Small intestine (tissue), 7 donors: ENCODE measurements at regions not wholly inside any gene's neighbourhood (a gene's known extent, or its start where the extent isn't known, plus 50 kb on each side); places are given as distances from the start of the nearest gene placed in this dataset.

Experiments used
- DNase-seq, 2 donors: peaks; one replicate each; pipeline versions ENCODE4 v3.0.0 to v3.0.0-alpha.2; 2013
- FAIRE-seq: peaks from 2 replicates; lab custom pipeline; 2012; peaks lifted over from hg19 to GRCh38; lab: Jason Lieb, UNC
- H3K27ac ChIP-seq, 3 donors: one replicate each; pipeline ENCODE4 v1.5.1; 2013; ENCODE audit warnings: low read length in 2 of 3, mild to moderate bottlenecking in 2 of 3, control low read depth in 1 of 3, inconsistent platforms in 1 of 3, low read depth in 1 of 3, moderate library complexity in 1 of 3
- H3K27me3 ChIP-seq, 3 donors: one replicate each; pipeline ENCODE4 v1.6.1; 2013; ENCODE audit warnings: low read length in 3 of 3, inconsistent platforms in 1 of 3; ENCODE audit not compliant: control insufficient read depth in 3 of 3, insufficient read depth in 3 of 3
- H3K36me3 ChIP-seq, 3 donors: one replicate each; pipeline ENCODE4 v1.6.1; 2013; ENCODE audit warnings: low read length in 3 of 3, inconsistent platforms in 1 of 3, low read depth in 1 of 3, mild to moderate bottlenecking in 1 of 3, moderate library complexity in 1 of 3; ENCODE audit not compliant: control insufficient read depth in 3 of 3, insufficient read depth in 2 of 3
- H3K4me1 ChIP-seq, 3 donors: one replicate each; pipeline ENCODE4 v1.6.1; 2013; ENCODE audit warnings: low read length in 2 of 3, inconsistent platforms in 1 of 3, low read depth in 1 of 3, mild to moderate bottlenecking in 1 of 3, moderate library complexity in 1 of 3; ENCODE audit not compliant: control insufficient read depth in 3 of 3, insufficient read depth in 2 of 3
- H3K4me3 ChIP-seq, 3 donors: one replicate each; pipeline ENCODE4 v1.5.1; 2013; ENCODE audit warnings: low read length in 3 of 3, control low read depth in 1 of 3, inconsistent platforms in 1 of 3, low read depth in 1 of 3, mild to moderate bottlenecking in 1 of 3, moderate library complexity in 1 of 3
- H3K9me3 ChIP-seq, 2 donors: one replicate each; pipeline ENCODE4 v1.6.1; 2013; ENCODE audit warnings: low read depth in 1 of 2, low read length in 1 of 2; ENCODE audit not compliant: control insufficient read depth in 2 of 2, insufficient read depth in 1 of 2
- WGBS, 3 donors: extraction: QIAGEN DNeasy Blood & Tissue Kit; methylation state at CpG; one replicate each; pipeline ENCODE4 v1.1.7; 2013; 5-methylcytosine and 5-hydroxymethylcytosine counted together
- donor health status: healthy with polysubstance abuse.
- donor health status: control.
- donor health status: control.
- donor health status: Bipolar disorder and iron deficiency.
- donor health status: healthy.

DNA sequence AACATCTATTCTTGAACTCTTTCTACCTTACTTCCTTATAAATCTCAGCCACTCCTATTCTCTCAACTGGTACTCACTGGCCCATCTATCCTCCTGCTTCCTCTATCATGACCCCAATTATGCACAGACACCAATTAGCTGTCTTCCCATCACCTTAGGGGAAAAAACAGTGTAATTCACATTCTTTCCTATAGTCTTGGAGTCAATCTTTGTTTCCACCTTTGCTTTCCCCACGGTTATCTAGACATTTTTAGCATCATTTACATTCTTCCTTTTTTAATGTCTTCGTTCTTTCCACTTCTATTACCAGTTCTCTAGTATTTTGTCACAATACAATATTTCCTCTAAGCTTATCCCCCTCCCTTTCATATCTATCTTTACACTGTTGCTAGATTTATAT lies 449.4 kb downstream of the TMEM38B start:
- Histone ChIP-seq H3K4me1 (no peaks in the 10 kb centered on the region), H3K4me3 (no peak overlapping the region), H3K36me3 (no peaks in the 10 kb centered on the region), H3K9me3 (no peaks in the 10 kb centered on the region), H3K27me3 (no peaks in the 10 kb centered on the region), H3K27ac (no peak overlapping the region)
- 61 to 72% (median 67%) methylated on average over 2 of the region's 2 CpGs for WGBS, 3 donors
- FAIRE-seq, result no peak
- no peak for DNase-seq

DNA sequence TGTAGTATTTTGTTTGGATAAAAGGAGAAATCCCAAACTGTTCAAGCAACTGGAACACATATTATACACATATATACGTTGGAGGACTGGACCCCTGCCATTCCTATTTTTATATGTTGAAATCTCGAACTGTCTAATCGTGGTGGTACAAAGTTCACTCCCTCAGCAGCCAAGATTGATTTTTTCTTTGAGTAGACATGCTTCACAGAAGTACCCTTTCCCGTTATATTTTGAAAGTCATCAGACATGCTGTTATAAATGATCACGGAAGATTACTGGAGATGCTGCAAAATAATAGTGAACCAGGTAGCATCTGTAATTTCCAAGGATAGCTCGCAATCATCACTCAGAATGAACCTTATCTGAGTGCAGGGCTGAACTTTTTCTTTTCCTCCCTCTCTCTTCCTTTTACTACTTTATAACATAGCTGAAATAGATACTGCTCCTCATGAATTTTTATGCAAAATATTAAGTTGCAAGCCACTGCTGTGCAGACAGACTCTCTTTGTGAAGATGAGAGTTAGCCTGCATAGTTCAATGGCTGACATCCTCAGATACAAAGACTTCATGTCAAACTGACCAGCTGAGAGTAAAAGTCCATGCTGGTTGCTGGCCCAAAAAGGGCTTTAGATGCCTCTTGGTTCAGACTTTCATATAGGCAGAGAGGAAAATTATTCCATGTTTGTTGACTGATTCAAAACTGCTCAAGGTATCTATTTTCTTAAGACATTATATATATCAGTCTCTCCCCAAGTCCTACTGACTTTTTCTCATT lies 451.9 kb downstream of the TMEM38B start:
- FAIRE-seq (no peak), DNase-seq (no peak)
- no peaks in the 10 kb centered on the region for H3K9me3 ChIP-seq
- no peak overlapping the region for H3K4me3 ChIP-seq
- no peaks in the 10 kb centered on the region for H3K4me1 ChIP-seq
- 38 to 61% (median 43%) methylated on average over 6 of the region's 6 CpGs for WGBS, 3 donors
- no peaks in the 10 kb centered on the region for H3K27me3 ChIP-seq
- H3K36me3 ChIP-seq, result no peaks in the 10 kb centered on the region
- H3K27ac ChIP-seq, result no peak overlapping the region

DNA sequence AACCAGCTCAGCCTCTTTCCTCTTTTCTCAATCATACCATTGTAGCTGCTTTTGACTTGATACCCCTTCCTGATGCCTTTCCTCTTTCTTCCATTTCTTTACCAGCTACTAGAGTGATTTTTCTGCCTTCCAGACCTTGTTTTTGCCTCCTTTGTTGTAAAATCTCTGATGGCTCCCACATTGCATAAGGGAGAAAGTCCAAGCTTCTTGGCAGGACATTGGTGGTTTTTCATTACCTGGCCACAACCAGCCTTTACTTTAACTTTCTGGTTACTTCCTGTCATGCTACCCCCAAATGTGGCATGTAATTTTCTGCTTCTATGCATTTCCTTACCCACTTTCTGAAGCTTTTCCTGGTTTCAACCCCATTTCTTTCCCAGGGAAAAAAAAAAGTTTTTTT lies 452.5 kb downstream of the TMEM38B start:
- DNase-seq (no peak), FAIRE-seq (no peak)
- no peaks in the 10 kb centered on the region for H3K36me3 ChIP-seq
- no peaks in the 10 kb centered on the region for H3K4me1 ChIP-seq
- no peaks in the 10 kb centered on the region for H3K9me3 ChIP-seq
- no peak overlapping the region for H3K27ac ChIP-seq
- no peak overlapping the region for H3K4me3 ChIP-seq
- no peaks in the 10 kb centered on the region for H3K27me3 ChIP-seq

DNA sequence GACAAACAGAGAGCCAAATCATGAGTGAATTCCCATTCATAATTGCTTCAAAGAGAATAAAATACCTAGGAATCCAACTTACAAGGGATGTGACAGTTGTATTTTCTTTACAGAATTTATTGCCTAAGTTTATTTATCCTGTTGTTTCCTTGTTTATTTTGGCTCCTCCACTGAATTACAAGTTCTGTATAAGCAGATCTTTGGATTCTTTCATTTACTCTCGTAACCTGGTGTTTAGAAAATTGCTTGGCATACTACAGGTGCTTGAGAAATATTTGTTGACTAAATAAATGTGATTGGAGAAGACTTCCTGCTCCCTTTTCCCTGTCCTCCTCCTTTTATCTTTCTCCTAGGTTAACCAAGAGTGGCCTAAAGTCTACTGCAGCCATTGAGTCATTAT lies 455.6 kb downstream of the TMEM38B start:
- WGBS, 3 donors, result 14 to 39% (median 20%) methylated on average over 1 of the region's 1 CpG
- no peak for FAIRE-seq

DNA sequence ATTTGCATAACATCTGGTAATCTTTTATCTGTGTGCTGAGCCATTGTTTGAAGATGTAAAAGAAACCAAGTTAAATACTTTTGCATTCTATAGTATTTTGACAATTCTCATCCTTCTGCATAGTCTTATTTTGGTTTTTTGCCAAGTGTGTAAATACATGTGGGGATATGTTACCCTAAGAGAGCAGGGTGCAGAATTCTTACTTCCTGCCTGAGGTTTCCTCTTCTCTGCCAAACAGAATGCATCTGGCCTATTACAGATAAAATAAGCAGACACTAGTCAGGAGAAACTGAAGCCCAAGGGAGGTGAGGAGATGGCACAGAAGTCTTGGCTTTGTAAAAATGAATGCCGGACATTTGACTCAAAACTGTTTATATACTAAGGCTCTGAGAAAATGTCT lies 462.1 kb downstream of the TMEM38B start:
- H3K36me3 ChIP-seq, result no peaks in the 10 kb centered on the region
- H3K27ac ChIP-seq, result no peak overlapping the region
- no peaks in the 10 kb centered on the region for H3K27me3 ChIP-seq
- FAIRE-seq, result no peak
- H3K4me3 ChIP-seq, result no peak overlapping the region
- WGBS, 3 donors, result 36 to 71% (median 65%) methylated on average over 1 of the region's 1 CpG
- no peak for DNase-seq
- no peaks in the 10 kb centered on the region for H3K4me1 ChIP-seq
- H3K9me3 ChIP-seq, result peaks cover 0 to 2% of the 10 kb centered on the region in 2 donors

More for the DNA sequence above, 455.6 kb downstream of the TMEM38B start:
- no peaks in the 10 kb centered on the region for H3K4me1 ChIP-seq
- H3K9me3 ChIP-seq, result no peaks in the 10 kb centered on the region
- no peak overlapping the region for H3K27ac ChIP-seq
- no peak overlapping the region for H3K4me3 ChIP-seq
- no peaks in the 10 kb centered on the region for H3K36me3 ChIP-seq
- DNase-seq, result no peak
- no peaks in the 10 kb centered on the region for H3K27me3 ChIP-seq

DNA sequence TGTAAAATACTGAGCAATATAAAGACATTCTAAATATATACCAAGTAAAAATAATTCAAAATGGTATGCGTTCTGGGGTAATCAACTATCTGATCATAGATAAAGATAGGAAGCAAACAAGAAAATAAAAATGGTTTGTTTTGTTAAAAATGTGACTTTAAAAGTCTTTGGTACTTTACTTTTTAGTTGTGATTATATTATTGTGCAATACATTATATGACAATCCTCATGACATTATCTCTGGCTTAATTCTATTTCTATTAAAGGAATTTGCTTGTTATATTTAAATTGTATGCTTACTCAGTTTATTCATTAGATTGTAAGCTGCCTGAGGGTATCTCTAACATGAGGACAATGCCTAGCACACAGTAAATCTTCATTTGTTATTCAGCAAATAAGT lies 477.9 kb downstream of the TMEM38B start:
- 79 to 92% (median 87%) methylated on average over 1 of the region's 1 CpG for WGBS, 3 donors
- Histone ChIP-seq H3K36me3 (no peaks in the 10 kb centered on the region), H3K4me1 (no peaks in the 10 kb centered on the region), H3K4me3 (no peak overlapping the region), H3K27ac (no peak overlapping the region), H3K9me3 (no peaks in the 10 kb centered on the region), H3K27me3 (no peaks in the 10 kb centered on the region)
- no peak for DNase-seq
- no peak for FAIRE-seq

DNA sequence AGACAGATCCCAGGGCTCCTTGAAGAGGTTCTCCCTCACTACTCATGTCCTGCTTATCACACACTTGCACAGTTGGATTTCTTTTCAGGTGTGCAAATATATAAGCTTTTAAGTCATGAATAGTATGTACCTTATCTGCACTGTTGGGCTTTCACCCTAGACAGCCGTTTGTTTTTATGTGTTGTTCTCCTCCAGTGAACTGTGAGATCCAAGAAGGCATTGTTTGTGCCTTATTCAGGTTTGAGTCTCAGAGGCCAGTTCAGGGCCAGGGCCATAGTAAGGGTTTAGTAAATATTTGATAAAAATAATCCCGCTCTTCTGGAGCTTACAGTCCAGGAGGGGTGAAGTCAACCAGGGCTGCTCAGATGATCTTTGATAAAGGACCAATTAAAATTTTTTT lies 480.0 kb downstream of the TMEM38B start:
- no peak for FAIRE-seq

DNA sequence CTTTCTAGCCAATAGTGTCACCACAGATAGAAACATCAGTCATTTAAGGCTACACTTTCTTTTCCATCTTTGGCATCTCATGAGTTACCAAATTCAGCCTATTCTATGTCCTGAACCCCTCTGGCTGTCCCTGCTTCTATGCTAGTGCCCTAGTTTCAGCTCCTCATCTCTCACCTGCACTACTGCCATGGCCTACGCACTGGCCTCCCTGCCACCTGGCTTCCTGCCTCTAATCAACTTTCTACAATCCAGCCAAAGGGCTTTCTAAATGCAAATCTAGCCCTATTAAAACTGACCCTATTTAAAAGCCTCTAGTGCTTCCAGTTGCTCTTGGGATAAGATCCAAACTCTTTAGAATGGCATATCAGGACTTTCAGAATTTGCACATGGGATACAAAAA lies 482.9 kb downstream of the TMEM38B start:
- no peak overlapping the region for H3K27ac ChIP-seq
- H3K4me3 ChIP-seq, result no peak overlapping the region
- FAIRE-seq, result no peak
- H3K4me1 ChIP-seq, result no peaks in the 10 kb centered on the region
- 79 to 95% (median 86%) methylated on average over 1 of the region's 1 CpG for WGBS, 3 donors
- no peaks in the 10 kb centered on the region for H3K9me3 ChIP-seq
- H3K36me3 ChIP-seq, result no peaks in the 10 kb centered on the region
- no peaks in the 10 kb centered on the region for H3K27me3 ChIP-seq
- no peak for DNase-seq

More for the DNA sequence above, 480.0 kb downstream of the TMEM38B start:
- 14 to 52% (median 35%) methylated on average over 2 of the region's 2 CpGs for WGBS, 3 donors
- no peak for DNase-seq
- H3K27ac ChIP-seq, result no peak overlapping the region
- H3K4me1 ChIP-seq, result no peaks in the 10 kb centered on the region
- H3K9me3 ChIP-seq, result no peaks in the 10 kb centered on the region
- no peak overlapping the region for H3K4me3 ChIP-seq
- no peaks in the 10 kb centered on the region for H3K36me3 ChIP-seq
- H3K27me3 ChIP-seq, result no peaks in the 10 kb centered on the region

DNA sequence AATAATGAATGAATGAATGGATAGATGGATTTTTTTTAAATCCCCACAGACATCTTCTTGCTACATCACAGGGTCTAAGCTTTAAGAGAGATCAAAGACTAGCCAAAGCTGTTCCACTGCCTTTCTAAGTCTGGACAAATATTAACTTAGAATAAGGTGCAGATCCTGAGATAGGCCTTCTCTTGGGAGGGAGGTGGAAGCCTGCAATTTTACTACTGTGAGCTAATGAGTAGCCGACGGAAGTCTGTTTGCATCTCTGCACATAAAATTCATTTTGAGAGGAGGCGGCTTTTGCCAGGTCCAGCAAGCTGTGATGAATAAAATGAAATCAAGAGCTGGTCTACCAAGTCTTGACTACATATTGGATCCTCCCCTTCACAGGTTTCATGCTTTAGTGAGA lies 484.9 kb downstream of the TMEM38B start:
- 34 to 66% (median 51%) methylated on average over 3 of the region's 3 CpGs for WGBS, 3 donors
- Histone ChIP-seq H3K36me3 (no peaks in the 10 kb centered on the region), H3K4me3 (no peak overlapping the region), H3K27me3 (no peaks in the 10 kb centered on the region), H3K27ac (no peak overlapping the region), H3K9me3 (no peaks in the 10 kb centered on the region), H3K4me1 (no peaks in the 10 kb centered on the region)
- FAIRE-seq, result no peak
- peak in 1 of 2 donors; percentile 26 for DNase-seq
